Activated T-cell treated with anti-CD3 and anti-CD28 coated beads, Interleukin-2, amount 50 U/mL, for 48 hours (primary cell): ENCODE measurements at regions not wholly inside any gene's neighbourhood (a gene's known extent, or its start where the extent isn't known, plus 50 kb on each side); places are given as distances from the start of the nearest gene placed in this dataset.
A peak's percentile ranks its signal among the peaks of the same experiment; 100 is the strongest.

Source experiments
- DNase-seq, 2 experiments: peaks; one replicate each; pipeline ENCODE4 v3.0.0-alpha.2; 2020

DNA sequence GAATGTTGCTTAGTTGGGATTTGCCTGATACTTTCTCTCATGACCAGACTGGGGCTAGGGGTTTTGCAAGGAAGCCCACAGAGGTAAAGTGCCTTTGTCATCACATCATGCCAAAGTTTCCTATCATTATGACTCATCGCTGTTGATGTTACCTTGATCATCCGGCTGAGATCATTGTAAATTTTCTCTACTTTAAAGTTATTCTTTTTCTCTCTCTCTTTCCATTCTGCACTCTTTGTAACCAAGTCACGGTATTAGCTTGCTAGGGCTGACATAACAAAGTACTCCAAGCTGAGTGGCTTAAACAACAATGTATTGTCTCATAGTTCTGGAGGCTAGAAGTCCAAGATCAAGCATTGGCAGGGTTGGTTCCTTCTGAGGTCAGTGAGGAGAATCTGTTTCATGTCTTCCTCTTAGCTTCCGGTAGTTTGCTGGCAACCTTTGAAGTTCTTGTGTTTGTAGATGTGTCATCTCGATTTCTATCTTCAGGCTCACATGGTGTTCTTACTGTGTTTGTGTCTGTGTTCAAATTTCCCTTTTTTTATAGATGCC lies 113.0 kb downstream of the DTHD1 start:
- peak; percentile 31 to 36 for DNase-seq

DNA sequence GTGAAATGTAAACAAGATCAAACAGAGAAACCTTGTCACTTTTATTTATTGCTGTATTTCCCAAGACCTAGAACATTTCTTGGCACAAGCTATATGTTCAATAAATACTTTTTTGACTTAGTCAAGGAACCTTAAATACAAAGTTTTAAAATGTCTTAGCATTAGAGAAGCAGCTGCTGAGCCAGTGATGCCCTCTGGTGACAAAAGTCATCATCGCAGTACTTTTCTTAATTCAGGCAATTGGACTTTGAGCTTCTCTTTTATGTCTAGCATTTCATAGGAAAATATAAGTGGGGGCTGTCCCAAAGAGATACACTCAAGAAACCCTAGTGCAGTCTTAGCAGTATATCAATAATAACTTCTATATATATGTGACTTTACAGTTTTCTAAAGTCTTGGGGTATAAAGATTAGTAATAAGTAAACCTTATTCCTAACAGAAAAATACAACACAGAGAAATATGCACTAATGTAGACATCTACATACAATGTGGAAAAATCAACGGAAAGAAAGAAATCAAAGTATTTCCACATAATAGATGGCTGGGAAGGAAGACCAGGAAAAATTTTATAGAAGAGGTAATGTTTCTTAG lies 118.4 kb downstream of the DTHD1 start:
- DNase-seq = peak; percentile 43

DNA sequence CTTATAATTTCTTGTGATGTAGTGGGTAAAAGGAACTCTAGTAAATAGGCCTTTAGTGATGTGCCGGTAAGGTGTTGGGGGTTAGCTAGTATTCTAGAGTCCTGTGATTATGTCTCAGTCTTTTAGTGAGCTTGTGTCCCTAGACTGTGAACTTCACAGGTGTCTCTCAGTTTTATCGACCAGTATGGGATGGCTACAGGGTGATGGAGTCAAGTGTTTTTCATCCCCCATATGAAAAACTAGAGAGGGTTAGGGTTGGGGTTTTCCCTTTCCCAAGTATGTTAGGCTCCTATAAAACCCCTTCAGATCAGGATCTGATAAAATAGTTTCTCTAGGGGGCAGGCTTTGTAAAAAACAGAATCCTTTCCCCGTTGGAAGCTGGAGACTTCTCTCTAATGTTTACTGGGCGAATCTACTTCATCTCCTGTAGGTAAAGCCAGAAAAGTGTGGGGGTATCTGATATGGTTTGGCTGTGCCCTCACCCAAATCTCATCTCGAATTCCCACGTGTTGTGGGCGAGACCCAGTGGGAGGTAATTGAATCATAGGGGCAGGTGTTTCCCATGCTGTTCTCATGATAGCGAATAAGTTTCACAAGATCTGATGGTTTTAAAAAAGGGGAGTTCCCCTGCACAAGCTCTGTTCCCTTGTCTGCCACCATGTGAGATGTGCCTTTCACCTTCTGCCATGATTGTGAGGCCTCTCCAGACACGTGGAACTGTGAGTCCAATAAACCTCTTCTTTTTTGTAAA lies 120.8 kb downstream of the DTHD1 start:
- DNase-seq = peak; percentile 25 to 28

DNA sequence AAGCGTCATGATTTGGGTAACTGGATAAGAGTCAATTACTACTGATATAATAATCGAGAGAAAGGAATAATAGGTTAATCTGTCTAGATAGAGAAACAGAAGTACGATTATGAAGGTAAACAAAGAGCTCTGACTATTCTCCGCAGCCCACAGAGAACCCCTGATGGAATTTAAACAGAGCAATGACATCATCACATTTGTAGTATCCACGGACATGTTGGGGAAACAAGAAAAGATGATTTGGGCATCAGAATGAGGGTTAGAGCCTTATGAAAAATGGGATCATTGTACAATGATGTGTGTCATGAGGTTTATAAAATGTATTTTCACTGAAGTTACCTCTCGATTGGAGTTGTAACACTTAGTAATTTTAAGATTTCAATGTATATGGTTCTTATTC lies 129.9 kb downstream of the DTHD1 start:
- DNase-seq = no peak

DNA sequence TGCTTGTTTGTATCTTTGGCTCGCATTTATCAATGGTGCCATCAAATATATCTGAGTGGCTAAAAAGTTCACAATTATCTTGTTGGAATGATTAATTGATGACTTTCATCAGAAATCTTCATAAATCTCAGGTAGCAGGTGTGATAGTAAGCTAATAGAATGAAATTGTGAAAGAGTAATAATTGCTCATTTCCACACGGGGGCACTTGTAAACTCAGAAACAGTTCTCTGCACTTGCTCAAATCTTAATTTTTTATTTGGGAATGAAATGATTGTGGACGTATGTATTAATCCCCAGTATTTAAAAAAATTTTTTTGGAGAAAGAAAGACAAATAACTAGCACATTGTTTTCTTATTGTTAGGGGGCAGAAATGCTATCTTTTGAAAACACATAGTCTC lies 132.8 kb downstream of the DTHD1 start:
- DNase-seq = no peak

DNA sequence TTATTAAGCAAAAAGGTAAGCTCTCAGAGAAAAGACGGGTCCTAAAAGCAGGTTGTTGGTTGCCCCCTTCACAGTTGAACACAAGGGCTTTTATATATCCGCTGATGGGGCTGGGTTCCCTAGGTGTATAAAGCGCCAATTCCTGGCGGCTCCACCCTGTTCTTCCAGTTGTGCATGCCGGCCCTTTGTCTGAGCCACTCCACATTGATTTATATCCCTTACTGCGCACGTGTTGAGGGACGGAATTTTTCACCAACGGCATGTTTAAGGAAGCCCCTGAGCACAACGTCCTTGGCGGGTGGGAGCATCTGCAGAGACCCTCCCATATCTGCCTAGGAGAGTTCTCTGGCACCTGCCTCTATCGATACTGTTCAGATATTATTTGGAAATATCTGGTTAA lies 135.7 kb downstream of the DTHD1 start:
- DNase-seq = no peak

DNA sequence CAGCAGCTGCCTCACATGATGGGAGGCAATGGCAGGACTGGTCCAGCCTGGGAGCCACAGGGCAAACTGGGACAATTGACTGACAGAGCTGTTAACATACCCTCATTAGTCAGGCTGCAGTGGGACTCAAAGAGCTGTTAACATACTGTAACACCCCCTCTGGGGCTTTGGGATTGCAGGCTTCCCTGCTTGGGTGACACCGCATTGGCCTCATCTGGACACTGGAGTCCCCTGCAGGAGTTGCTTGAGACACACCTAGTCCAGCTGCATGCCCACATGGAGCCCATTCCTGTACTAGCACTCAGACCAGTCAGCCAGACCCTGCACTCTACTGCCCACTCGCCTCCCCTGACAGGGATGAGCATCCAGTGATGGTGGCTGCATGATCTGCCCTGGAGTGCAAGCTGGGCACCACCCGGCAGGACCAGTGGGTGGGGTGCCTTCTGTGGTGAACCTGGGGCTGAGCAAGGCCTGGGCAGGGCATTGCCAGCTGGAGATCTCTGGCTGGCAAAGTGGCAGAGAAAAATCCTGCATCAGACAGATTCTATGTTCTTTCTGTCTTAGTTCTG lies 138.8 kb downstream of the DTHD1 start:
- no peak for DNase-seq

DNA sequence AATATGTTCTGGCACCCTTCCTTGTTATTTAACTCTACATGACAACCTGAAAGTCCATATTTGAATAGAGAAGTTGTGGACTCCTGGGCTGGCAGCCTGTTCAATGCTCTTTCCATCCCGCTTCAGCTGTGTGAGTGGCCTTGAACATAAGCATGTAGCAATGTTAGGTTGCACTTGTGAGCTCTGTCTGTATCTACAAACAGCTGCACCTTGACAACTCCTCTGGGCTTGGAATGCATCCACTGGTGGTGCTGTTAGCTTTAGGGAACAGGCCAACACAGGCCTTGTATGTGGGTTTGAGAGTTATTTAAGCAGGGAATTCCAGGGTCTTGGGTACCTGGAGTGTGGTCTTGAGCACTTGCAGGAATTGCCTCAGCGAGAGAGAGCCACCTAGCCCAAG lies 141.2 kb downstream of the DTHD1 start:
- no peak for DNase-seq

DNA sequence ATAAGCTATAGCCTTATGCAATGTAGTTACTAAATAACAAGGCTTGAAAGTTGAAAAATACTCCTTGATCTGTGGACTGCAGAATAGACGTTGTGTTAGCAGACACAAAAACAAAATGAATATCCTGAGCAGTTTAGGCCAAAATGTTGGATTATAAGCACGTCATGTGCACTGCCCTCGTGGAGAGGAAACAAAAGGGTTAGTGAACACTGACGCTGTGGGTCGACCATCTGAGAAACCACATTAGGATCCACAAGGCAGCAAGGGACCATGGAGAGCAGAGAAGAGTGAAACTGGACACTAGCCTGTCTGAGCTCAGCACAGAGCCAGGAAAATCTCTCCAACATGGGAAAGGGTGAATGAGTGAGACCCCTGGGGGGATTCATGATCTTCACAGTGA lies 145.3 kb downstream of the DTHD1 start:
- no peak for DNase-seq

DNA sequence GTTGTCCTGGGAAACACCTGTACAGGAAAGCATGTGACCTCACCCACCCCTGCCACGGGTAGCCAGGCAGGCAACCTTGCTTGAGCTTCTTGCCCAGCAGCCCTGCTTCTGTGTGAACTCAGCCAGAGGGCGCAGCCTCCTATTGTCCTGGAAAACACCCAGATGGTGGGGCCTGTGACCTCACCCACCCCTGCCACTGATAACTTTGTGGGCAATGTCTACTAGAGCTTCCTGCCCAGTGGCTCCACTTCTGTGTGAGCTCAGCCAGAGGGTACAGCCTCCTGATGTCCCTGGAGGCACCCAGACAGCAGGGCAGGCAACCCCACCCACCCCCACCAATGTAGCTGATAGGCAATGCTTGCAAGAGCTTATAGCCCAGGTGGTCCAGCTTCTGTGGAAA lies 146.3 kb downstream of the DTHD1 start:
- no peak for DNase-seq

DNA sequence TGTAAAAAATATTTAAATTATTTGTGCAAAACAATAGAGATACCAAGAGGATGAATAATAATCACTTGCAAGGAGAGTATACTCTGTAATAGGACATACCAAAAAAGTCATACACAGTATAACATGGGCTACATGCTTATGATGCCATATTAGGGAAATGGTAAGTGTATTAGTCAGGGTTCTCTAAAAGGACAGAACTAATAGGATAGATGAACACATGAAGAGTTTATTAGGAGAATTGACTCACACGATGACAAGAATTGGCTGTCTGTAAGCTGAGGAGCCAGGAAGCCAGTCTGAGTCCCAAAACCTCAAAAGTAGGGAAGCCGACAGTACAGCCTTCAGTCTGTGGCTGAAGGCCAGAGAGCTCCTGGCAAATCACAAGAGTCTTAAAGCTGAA lies 151.2 kb downstream of the DTHD1 start:
- DNase-seq = no peak

DNA sequence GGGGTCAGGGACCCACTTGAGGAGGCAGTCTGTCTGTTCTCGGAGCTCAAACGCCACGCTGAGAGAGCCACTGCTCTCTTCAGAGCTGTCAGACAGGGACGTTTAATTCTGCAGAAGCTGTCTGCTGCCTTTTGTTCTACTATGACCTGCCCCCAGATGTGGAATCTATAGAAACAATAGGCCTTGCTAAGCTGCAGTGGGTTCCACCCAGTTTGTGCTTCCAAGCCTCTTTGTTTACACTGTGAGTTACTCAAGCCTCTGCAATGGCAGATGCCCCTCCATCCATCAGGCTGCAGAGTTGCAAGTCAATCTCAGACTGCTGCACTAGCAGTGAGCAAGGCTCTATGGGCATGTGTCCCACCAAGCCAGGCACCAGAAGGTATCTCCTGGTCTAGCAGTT lies 158.1 kb downstream of the DTHD1 start:
- DNase-seq = no peak

DNA sequence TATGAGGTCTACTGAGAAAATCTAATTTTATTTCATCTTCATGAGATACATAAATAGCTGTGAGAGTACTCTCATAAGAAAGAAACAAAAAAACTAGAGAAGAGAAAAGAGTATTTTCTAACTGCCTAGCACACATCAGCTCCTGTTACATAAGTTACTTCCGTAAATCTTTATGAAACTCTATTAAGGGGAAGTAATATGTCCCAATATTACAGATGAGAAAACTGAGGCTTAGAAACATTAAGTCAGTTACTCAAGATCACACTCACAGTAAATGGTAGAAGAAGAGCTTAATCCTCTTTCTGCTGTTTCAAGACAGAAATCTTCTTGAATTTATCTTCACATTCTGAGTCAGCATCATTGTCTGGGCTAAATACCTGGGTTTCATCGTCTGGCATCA lies 164.1 kb downstream of the DTHD1 start:
- DNase-seq = no peak

DNA sequence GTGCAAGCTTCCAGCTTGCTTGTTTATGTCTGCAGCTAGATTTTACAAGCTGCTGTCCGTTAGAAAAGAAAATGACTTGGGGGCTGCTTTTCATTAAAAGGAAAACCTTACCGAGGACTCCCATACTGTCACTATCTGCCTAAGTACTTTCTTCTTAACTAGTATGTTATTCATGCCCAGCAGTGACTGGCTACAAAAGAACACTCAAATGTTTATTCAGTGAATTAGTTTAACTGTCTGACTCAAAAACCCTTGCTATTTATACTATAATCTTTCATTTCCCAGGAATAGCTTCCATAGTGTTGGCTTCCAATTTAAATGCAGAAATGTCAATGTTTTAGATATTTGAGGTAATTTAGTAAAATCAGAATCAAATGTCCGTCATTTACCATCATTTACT lies 164.9 kb downstream of the DTHD1 start:
- no peak for DNase-seq

DNA sequence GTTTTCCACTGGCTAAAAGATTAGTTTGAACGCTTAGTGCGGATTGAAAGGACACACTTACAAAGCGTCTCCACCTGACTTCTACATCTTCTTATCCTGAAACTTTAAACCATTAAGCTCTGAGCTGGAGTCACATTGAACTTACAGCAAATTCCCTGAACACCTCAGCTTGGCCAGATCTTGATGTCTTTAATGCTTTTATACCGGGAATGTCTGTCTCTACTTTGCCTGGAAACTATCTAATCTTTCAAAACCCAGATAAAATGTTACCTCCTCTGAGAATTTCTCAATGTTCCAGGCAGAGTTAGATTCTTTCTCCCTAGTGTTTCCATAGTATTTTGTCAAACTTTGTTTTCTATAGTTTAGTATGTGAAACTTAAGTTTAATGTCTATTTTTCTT lies 179.9 kb downstream of the DTHD1 start:
- no peak for DNase-seq

DNA sequence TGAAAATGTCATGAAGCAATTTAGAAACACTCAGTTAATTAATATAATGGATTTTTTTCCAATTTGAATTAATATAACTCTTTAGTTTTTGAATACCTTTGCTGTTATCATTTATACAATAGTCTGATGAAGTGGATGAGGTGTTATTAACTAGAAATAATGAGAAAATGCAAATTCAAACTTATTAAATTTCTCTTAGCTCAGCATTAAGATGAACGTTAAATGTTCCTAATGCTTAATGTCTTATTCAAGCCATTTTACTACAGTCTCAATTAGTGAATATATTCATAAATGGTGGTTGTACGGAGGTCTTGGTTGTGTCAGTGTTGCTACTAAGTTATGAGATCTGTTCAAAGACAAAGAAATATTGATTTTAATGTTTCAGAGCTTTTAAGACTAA lies 186.3 kb downstream of the DTHD1 start:
- no peak for DNase-seq

DNA sequence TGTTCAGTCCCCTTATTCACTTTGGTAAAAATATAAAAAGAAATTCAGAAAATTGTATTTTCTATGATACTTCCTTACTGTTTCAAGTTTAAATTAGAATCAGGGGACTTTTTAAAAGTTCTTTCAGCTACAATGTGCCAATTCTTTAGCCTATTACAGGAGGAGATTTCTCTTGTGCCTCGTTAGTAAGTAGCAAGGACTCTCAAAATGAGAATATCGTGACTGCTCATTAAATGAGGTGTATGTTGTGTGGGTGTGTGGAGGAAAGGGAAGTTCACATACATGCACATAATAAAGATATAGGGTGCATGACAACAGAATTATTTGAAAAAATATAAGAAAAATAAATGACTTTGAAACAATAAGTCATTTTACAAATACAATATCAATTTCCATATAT lies 190.5 kb downstream of the DTHD1 start:
- DNase-seq = no peak

DNA sequence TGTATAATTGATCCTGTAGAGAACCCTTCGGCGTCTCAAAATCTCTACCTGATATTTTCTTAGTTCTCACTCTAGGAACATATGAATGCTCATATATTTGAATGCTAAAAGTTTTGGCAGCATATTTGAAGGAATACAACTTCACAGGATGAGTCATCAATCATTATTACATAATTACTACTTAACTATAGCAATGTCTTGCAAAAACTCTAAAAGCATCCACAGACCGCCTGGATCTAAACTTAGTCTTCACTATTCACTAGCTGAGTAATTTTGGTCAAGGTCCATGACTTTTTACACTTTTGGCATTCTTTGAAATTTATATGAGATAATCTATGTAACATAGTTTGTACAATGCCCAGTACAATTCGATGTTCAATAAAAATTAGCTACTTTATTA lies 194.7 kb downstream of the DTHD1 start:
- DNase-seq = no peak

DNA sequence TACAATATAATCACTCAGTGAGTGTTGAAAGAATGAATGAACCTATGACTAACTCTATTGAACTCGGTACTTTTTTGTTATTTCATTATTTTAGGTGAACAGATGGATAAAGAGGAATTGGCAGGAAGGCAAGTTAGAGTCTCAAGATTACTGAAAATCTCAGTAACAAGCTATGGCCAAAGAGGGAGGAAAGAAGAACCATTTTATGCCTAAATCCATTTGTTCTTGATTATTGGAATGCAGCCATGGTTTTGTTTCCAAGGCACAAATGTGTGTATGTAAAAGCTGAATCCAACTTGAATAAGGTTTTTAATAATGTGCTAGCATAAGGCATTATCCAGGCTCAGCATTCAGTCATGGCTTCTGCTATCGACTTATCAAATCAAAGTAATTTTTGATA lies 196.4 kb downstream of the DTHD1 start:
- no peak for DNase-seq

DNA sequence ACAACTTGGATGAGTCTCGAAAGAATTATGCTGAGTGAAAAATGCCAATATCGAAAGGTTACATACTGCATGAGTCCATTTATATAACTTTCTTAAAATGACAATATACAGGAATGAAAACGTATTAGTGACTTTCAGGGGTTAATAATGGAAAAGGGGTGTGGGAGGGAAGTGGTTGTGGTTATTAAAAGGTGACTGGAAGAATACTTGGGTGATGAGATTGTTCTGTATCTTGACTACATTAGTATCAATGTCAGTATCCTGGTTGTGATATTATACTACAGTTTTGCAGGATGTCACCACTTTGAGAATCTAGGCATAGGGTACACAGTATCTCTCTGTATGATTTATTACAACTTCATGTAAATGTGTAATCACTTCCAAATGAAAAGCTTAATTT lies 204.5 kb downstream of the DTHD1 start:
- DNase-seq = no peak

DNA sequence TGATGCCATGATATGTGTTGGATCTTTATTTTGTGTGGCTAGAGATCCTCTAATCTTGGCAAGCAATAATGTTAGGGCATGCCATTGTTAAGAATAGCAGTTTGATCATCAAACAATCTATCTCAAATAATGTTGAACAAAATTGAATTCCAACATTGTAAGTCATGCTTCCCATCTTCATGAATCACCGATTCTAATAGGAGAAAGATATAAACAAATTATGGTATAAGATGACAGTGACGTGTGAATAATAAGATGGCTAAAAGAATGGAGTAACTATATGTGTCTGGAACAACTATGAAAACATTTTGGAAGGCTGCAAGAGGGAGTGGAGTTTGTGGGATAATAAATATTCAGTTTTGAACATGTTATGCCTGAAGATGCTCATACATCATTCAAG lies 208.4 kb downstream of the DTHD1 start:
- no peak for DNase-seq

DNA sequence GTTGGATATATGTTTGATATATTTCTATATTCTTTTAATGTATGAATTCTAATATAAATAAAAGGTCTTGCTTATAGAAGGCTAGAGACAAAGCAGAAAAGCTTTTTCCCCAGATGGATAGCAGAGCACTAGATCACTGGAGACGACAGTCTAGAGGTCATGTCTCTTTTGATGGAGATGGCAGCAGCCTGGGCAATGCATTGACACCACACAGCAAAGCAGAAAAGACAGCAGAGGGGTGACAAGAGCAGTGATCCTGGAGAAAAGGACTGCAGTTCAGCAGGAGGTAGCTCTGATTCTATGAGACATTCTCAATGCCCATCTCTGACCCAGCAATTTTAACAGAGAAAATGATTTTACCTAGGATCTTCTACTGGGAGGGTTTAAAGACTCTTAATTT lies 210.6 kb downstream of the DTHD1 start:
- no peak for DNase-seq

DNA sequence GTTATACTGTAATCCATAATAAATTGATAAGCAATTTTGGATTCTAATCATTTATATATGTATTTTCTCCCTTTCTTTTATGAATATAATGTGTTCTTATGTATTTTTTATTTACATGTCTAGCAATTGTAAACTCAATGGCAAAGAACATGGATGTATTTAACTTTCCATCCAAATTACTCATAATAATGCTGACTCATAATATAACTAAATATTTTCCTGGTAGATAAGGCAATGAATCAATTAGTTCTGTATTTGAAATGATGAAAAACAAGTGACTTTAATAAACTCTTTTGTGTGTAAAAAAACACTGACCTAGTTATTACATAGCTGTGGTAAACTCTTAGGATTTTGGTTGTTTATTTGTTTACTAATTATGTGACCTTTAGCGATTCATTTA lies 211.2 kb downstream of the DTHD1 start:
- DNase-seq = no peak

DNA sequence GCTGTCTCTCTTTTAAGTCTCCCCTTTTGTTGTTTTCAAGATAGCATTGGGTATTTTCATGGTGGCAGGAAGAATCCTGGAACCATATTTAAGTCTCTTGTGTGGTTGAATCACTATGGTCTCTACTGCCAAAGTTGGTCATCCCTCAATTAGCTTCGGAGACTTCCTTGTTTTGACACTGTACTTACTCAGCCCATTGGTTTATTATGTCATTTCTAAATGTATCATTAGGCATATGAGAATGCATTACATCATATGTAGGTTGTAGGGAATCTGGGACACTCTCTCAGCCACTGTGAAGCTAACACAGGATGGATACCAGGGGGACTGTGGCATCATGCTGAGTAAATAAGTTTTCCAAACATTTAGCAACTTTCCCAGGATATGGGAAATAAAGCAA lies 211.8 kb downstream of the DTHD1 start:
- no peak for DNase-seq

DNA sequence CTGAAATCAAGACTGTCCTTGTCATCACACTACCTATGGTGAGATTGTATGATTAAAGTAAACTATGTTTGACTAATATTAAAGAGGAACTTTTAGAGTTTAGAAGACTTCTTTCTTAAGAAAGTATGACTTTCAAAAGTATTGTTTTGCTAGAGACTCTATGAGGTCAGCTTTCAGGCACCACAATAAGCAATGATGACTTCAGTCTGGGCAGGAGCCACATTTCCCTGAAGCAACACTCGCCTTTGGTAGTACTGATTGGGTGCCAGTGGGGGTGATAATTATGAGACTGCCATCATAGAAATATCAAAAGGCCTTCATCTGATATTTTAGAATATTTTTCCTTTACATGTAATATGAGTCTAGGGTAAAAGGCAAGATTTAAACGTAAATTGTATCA lies 212.6 kb downstream of the DTHD1 start:
- DNase-seq = no peak
